ENCODE measurements at regions not wholly inside any gene's neighbourhood (a gene's known extent, or its start where the extent isn't known, plus 50 kb on each side); places are given as distances from the start of the nearest gene placed in this dataset.

- peak overlapping the region in 1 of 3 experiments; percentile 37; a peak in 1 of 7 replicates for H3K27ac Mint-ChIP-seq
Observed at GRCh38 chr21:39000496-39000895, 182.8 kb downstream of the PSMG1 start.

More at GRCh38 chr21:39000496-39000895, 182.8 kb downstream of the PSMG1 start:
- H3K9me3 Mint-ChIP-seq: no peaks in the 10 kb centered on the region
- no peaks in the 10 kb centered on the region for H4K20me1 ChIP-seq (ENCODE audit: control insufficient read depth, insufficient read depth, insufficient read length)
- H3K9me3 ChIP-seq (ENCODE audit: control insufficient read depth, low read depth, low read length): no peaks in the 10 kb centered on the region
- no peak overlapping the region for H3K18ac ChIP-seq (ENCODE audit: insufficient read length, low read depth, low read length)
- no peaks in the 10 kb centered on the region for H3K23me2 ChIP-seq (ENCODE audit: insufficient read length, low read depth, low read length, poor library complexity, severe bottlenecking)
- no peak overlapping the region for H3K4ac ChIP-seq (ENCODE audit: low read depth, low read length)
- H4K8ac ChIP-seq (replicated peaks; ENCODE audit: insufficient read length, low read depth, low read length): no peak overlapping the region
- no peaks in the 10 kb centered on the region for H3K27me3 ChIP-seq (ENCODE audit: insufficient read depth, low read length)
- H3K27me3 Mint-ChIP-seq (ENCODE audit: low read depth): no peaks in the 10 kb centered on the region
- H3K4me1 ChIP-seq (ENCODE audit: insufficient read depth, low read length): no peaks in the 10 kb centered on the region
- no peaks in the 10 kb centered on the region for H3K79me1 ChIP-seq (ENCODE audit: insufficient read depth, low read depth, low read length, poor library complexity, severe bottlenecking)
- H3K9ac ChIP-seq (ENCODE audit: extremely low read depth, insufficient read length, low read length): no peak overlapping the region
- H3K4me2 ChIP-seq (ENCODE audit: insufficient read depth, insufficient read length, low read length): no peak overlapping the region
- WGBS (ENCODE audit: extremely low coverage, insufficient read length, low lambda C conversion rate): no CpG with 5 or more reads among the region's 3 CpGs
- no peak overlapping the region for H4K5ac ChIP-seq (ENCODE audit: insufficient read length, low read depth, low read length)
- no peaks in the 10 kb centered on the region for H3K36me3 Mint-ChIP-seq (ENCODE audit: insufficient read depth in 1 of 3, low read depth in 3 of 3)
- no peak overlapping the region for H2AK5ac ChIP-seq (ENCODE audit: insufficient read length, low read length)
- TF ChIP-seq CTCF (conservative IDR thresholded peaks at IDR 0.05): no peak
- H3K4me3 Mint-ChIP-seq: no peak overlapping the region
- no peak overlapping the region for H2BK5ac ChIP-seq (ENCODE audit: insufficient read length, low read length)
- H3K14ac ChIP-seq (ENCODE audit: insufficient read depth, low read length): no peak overlapping the region
- DNase-seq: no peak
- no peak overlapping the region for H2BK15ac ChIP-seq (ENCODE audit: low read depth, low read length)
- H3K23ac ChIP-seq (ENCODE audit: insufficient read length, low read depth, low read length): no peak overlapping the region
- H3T11ph ChIP-seq (ENCODE audit: low read length): no peak overlapping the region
- no peak overlapping the region for H3K56ac ChIP-seq (ENCODE audit: insufficient read length, low read depth, low read length)
- H3K27ac ChIP-seq (ENCODE audit: insufficient read length, low read depth, low read length): no peak overlapping the region
- H2BK12ac ChIP-seq (ENCODE audit: insufficient read length, low read depth, low read length): no peak overlapping the region
- no peak overlapping the region for H4K91ac ChIP-seq (ENCODE audit: insufficient read length, low read depth, low read length)
- H2BK20ac ChIP-seq (ENCODE audit: low read depth, low read length, poor library complexity, severe bottlenecking): no peak overlapping the region
- no peak overlapping the region for H2BK120ac ChIP-seq (ENCODE audit: low read depth, low read length, poor library complexity, severe bottlenecking)
- no peak overlapping the region for H2AFZ ChIP-seq (ENCODE audit: low read length)
- no peaks in the 10 kb centered on the region for H3K79me2 ChIP-seq (ENCODE audit: insufficient read depth, low read length)
- H3K4me1 Mint-ChIP-seq: peaks cover 10 to 16% of the 10 kb centered on the region in 2 experiments
